ENCODE measurements at regions not wholly inside any gene's neighbourhood (a gene's known extent, or its start where the extent isn't known, plus 50 kb on each side); places are given as distances from the start of the nearest gene placed in this dataset.

- peaks cover 10% of the 10 kb centered on the region for H3K9me2 ChIP-seq (ENCODE audit: insufficient read depth)
- no peak overlapping the region for H3K4me2 ChIP-seq
- no peak overlapping the region for H3K27ac Mint-ChIP-seq
- no peak overlapping the region for H3K27ac ChIP-seq (ENCODE audit: low read depth)
- ATAC-seq (no peak), DNase-seq (ENCODE audit: low spot score) (no peak)
- no peaks in the 10 kb centered on the region for H3K27me3 ChIP-seq (ENCODE audit: insufficient read depth)
- no peaks in the 10 kb centered on the region for H3K79me2 ChIP-seq (replicated peaks; ENCODE audit: insufficient read depth)
- H3K36me3 ChIP-seq (ENCODE audit: insufficient read depth), result no peaks in the 10 kb centered on the region
- no peaks in the 10 kb centered on the region for H3K4me1 Mint-ChIP-seq
- H3F3A ChIP-seq (replicated peaks; ENCODE audit: low read depth), result no peaks in the 10 kb centered on the region
- no peaks in the 10 kb centered on the region for H3K4me1 ChIP-seq (ENCODE audit: insufficient read depth)
- H3K9me3 Mint-ChIP-seq, result no peaks in the 10 kb centered on the region; the same call in 2 of the 3 replicates
- no peaks in the 10 kb centered on the region for H4K20me1 ChIP-seq (replicated peaks; ENCODE audit: insufficient read depth)
- TF ChIP-seq CTCF (conservative IDR thresholded peaks at IDR 0.05; ENCODE audit: low read depth in 2 of 2) (no peak), ETS1 (IDR thresholded peaks at IDR 0.05) (no peak)
- H3K4me3 Mint-ChIP-seq, result no peak overlapping the region
- H3K4me3 ChIP-seq, result no peak overlapping the region
- H2AFZ ChIP-seq, result no peak overlapping the region
- H3K36me3 Mint-ChIP-seq (ENCODE audit: low read depth), result no peaks in the 10 kb centered on the region
- H3K27me3 Mint-ChIP-seq (ENCODE audit: insufficient read depth, low read depth, poor library complexity), result no peaks in the 10 kb centered on the region
These were observed 439.8 kb downstream of the BMP2 start for GRCh38 chr20:7207186-7207798.

- Histone ChIP-seq H3K4me3 (no peak overlapping the region), H3F3A (replicated peaks; ENCODE audit: low read depth) (no peaks in the 10 kb centered on the region), H3K27ac (ENCODE audit: low read depth) (no peak overlapping the region), H2AFZ (no peak overlapping the region), H3K27me3 (ENCODE audit: insufficient read depth) (no peaks in the 10 kb centered on the region), H4K20me1 (replicated peaks; ENCODE audit: insufficient read depth) (no peaks in the 10 kb centered on the region), H3K4me1 (ENCODE audit: insufficient read depth) (peaks cover 11% of the 10 kb centered on the region; the same call in 1 of the 2 replicates), H3K79me2 (replicated peaks; ENCODE audit: insufficient read depth) (no peaks in the 10 kb centered on the region), H3K9me2 (ENCODE audit: insufficient read depth) (peaks cover 4% of the 10 kb centered on the region; the same call in 1 of the 2 replicates), H3K4me2 (no peak overlapping the region), H3K36me3 (ENCODE audit: insufficient read depth) (no peaks in the 10 kb centered on the region)
- Mint-ChIP-seq H3K4me1 (peaks cover 14% of the 10 kb centered on the region), H3K27me3 (ENCODE audit: insufficient read depth, low read depth, poor library complexity) (no peaks in the 10 kb centered on the region), H3K36me3 (ENCODE audit: low read depth) (no peaks in the 10 kb centered on the region), H3K9me3 (no peaks in the 10 kb centered on the region; the same call in 2 of the 3 replicates), H3K4me3 (no peak overlapping the region), H3K27ac (no peak overlapping the region; the same call in 1 of the 2 replicates)
- TF ChIP-seq JUNB (IDR thresholded peaks at IDR 0.05; ENCODE audit: unreplicated experiment) (no peak), ZNF114 (CRISPR knock-in tag; IDR thresholded peaks at IDR 0.05) (no peak), ZNF331 (CRISPR knock-in tag; IDR thresholded peaks at IDR 0.05; ENCODE audit: low read depth) (no peak), EZH2phosphoT487 (IDR thresholded peaks at IDR 0.05; ENCODE audit: unreplicated experiment) (no peak), CTCF (conservative IDR thresholded peaks at IDR 0.05; ENCODE audit: low read depth in 2 of 2) (no peak), EZH2 (IDR thresholded peaks at IDR 0.05; ENCODE audit: low read depth, unreplicated experiment) (no peak), REST (IDR thresholded peaks at IDR 0.05; ENCODE audit: unreplicated experiment) (no peak)
- ATAC-seq (no peak), DNase-seq (ENCODE audit: low spot score) (no peak)
These were observed 443.4 kb downstream of the BMP2 start for GRCh38 chr20:7210910-7211309.

All from GM23338 (cell line).